ENCODE measurements at regions not wholly inside any gene's neighbourhood (a gene's known extent, or its start where the extent isn't known, plus 50 kb on each side); places are given as distances from the start of the nearest gene placed in this dataset.
A peak's percentile ranks its signal among the peaks of the same experiment; 100 is the strongest.

GRCh38 chr10:20954519-20954918, 57.4 kb upstream of the NEBL start:
- Histone ChIP-seq H3K36me3 (replicated peaks in 1 of 2; ENCODE audit: control insufficient read depth in 2 of 2, insufficient read depth in 2 of 2, low read length in 2 of 2) (peaks cover 0 to 2% of the 10 kb centered on the region in 2 donors), H4K91ac (ENCODE audit: low read depth, low read length, poor library complexity) (no peak overlapping the region), H2BK12ac (ENCODE audit: low read length) (no peak overlapping the region), H4K8ac (ENCODE audit: low read depth, low read length) (no peak overlapping the region), H3K79me1 (ENCODE audit: low read depth, low read length) (no peaks in the 10 kb centered on the region), H3K18ac (ENCODE audit: low read length) (peak overlapping the region; percentile 1), H3K14ac (ENCODE audit: low read length) (no peak overlapping the region), H3K9me3 (replicated peaks in 1 of 2; ENCODE audit: control insufficient read depth in 2 of 2, insufficient read depth in 1 of 2, low read depth in 1 of 2, low read length in 2 of 2) (peaks cover 0 to 13% of the 10 kb centered on the region in 2 donors), H2BK5ac (ENCODE audit: low read length) (peak overlapping the region; percentile 43), H3K27ac (replicated peaks; ENCODE audit: low read length) (peak overlapping the region; percentile 94), H3K27me3 (ENCODE audit: control insufficient read depth in 3 of 3, insufficient read depth in 3 of 3, low read depth in 1 of 3, low read length in 3 of 3) (no peaks in the 10 kb centered on the region), H2AK5ac (ENCODE audit: low read depth, low read length) (no peak overlapping the region), H3K23ac (ENCODE audit: low read depth, low read length, poor library complexity) (no peak overlapping the region), H2AFZ (ENCODE audit: low read length) (no peak overlapping the region), H3K4me2 (ENCODE audit: insufficient read depth, low read length, poor library complexity, severe bottlenecking) (no peak overlapping the region), H2BK120ac (ENCODE audit: low read depth, low read length) (no peak overlapping the region), H3K4me1 (ENCODE audit: control insufficient read depth in 2 of 2, insufficient read depth in 1 of 2, low read depth in 1 of 2, low read length in 2 of 2) (peaks cover 0 to 19% of the 10 kb centered on the region in 2 donors), H2BK15ac (ENCODE audit: low read length) (no peak overlapping the region), H3K4ac (ENCODE audit: low read length) (no peak overlapping the region), H3K4me3 (ENCODE audit: low read length in 2 of 2) (no peak overlapping the region), H3K9ac (ENCODE audit: low read depth, low read length, poor library complexity) (no peak overlapping the region)
- WGBS, 2 donors (ENCODE audit: extremely low coverage in 2 of 2, insufficient read length in 2 of 2, insufficient replicate concordance in 1 of 2), result no CpG with 5 or more reads among the region's 5 CpGs
- DNase-seq (ENCODE audit: low spot score), result peak; percentile 65

- Histone ChIP-seq H3K36me3 (replicated peaks in 1 of 2; ENCODE audit: control insufficient read depth in 2 of 2, insufficient read depth in 2 of 2, low read length in 2 of 2) (peaks cover 0 to 2% of the 10 kb centered on the region in 2 donors), H3K18ac (ENCODE audit: low read length) (peak overlapping the region; percentile 90), H3K9me3 (replicated peaks in 1 of 2; ENCODE audit: control insufficient read depth in 2 of 2, insufficient read depth in 1 of 2, low read depth in 1 of 2, low read length in 2 of 2) (peaks cover 0 to 13% of the 10 kb centered on the region in 2 donors), H3K79me1 (ENCODE audit: low read depth, low read length) (no peaks in the 10 kb centered on the region), H2BK12ac (ENCODE audit: low read length) (no peak overlapping the region), H2BK5ac (ENCODE audit: low read length) (no peak overlapping the region), H2BK15ac (ENCODE audit: low read length) (no peak overlapping the region), H3K4me3 (ENCODE audit: low read length in 2 of 2) (no peak overlapping the region), H3K4ac (ENCODE audit: low read length) (no peak overlapping the region), H2BK120ac (ENCODE audit: low read depth, low read length) (no peak overlapping the region), H3K9ac (ENCODE audit: low read depth, low read length, poor library complexity) (no peak overlapping the region), H3K4me1 (ENCODE audit: control insufficient read depth in 2 of 2, insufficient read depth in 1 of 2, low read depth in 1 of 2, low read length in 2 of 2) (peaks cover 0 to 24% of the 10 kb centered on the region in 2 donors), H3K23ac (ENCODE audit: low read depth, low read length, poor library complexity) (no peak overlapping the region), H3K4me2 (ENCODE audit: insufficient read depth, low read length, poor library complexity, severe bottlenecking) (no peak overlapping the region), H3K14ac (ENCODE audit: low read length) (no peak overlapping the region), H4K8ac (ENCODE audit: low read depth, low read length) (no peak overlapping the region), H3K27me3 (ENCODE audit: control insufficient read depth in 3 of 3, insufficient read depth in 3 of 3, low read depth in 1 of 3, low read length in 3 of 3) (no peaks in the 10 kb centered on the region), H3K27ac (replicated peaks; ENCODE audit: low read length) (peak overlapping the region; percentile 88), H2AFZ (ENCODE audit: low read length) (no peak overlapping the region), H2AK5ac (ENCODE audit: low read depth, low read length) (no peak overlapping the region), H4K91ac (ENCODE audit: low read depth, low read length, poor library complexity) (no peak overlapping the region)
- no CpG with 5 or more reads among the region's 3 CpGs for WGBS, 2 donors (ENCODE audit: extremely low coverage in 2 of 2, insufficient read length in 2 of 2, insufficient replicate concordance in 1 of 2)
- no peak for DNase-seq (ENCODE audit: low spot score)
These were observed 56.0 kb upstream of the NEBL start for GRCh38 chr10:20953120-20953519.

GRCh38 chr10:20949967-20950366, 52.9 kb upstream of the NEBL start:
- H2AFZ ChIP-seq (ENCODE audit: low read length), result no peak overlapping the region
- H2BK5ac ChIP-seq (ENCODE audit: low read length), result no peak overlapping the region
- peaks cover 0 to 24% of the 10 kb centered on the region in 2 donors for H3K4me1 ChIP-seq (ENCODE audit: control insufficient read depth in 2 of 2, insufficient read depth in 1 of 2, low read depth in 1 of 2, low read length in 2 of 2)
- H3K9me3 ChIP-seq (replicated peaks in 1 of 2; ENCODE audit: control insufficient read depth in 2 of 2, insufficient read depth in 1 of 2, low read depth in 1 of 2, low read length in 2 of 2), result peaks cover 0 to 12% of the 10 kb centered on the region in 2 donors
- no peak overlapping the region for H4K91ac ChIP-seq (ENCODE audit: low read depth, low read length, poor library complexity)
- no peak overlapping the region for H3K4me3 ChIP-seq (ENCODE audit: low read length in 2 of 2)
- peaks cover 0 to 5% of the 10 kb centered on the region in 2 donors for H3K36me3 ChIP-seq (replicated peaks in 1 of 2; ENCODE audit: control insufficient read depth in 2 of 2, insufficient read depth in 2 of 2, low read length in 2 of 2)
- DNase-seq (ENCODE audit: low spot score), result no peak
- no peak overlapping the region for H3K18ac ChIP-seq (ENCODE audit: low read length)
- H2BK15ac ChIP-seq (ENCODE audit: low read length), result no peak overlapping the region
- H3K4me2 ChIP-seq (ENCODE audit: insufficient read depth, low read length, poor library complexity, severe bottlenecking), result no peak overlapping the region
- no peak overlapping the region for H2BK120ac ChIP-seq (ENCODE audit: low read depth, low read length)
- H3K79me1 ChIP-seq (ENCODE audit: low read depth, low read length), result peaks cover 1% of the 10 kb centered on the region
- no peak overlapping the region for H3K14ac ChIP-seq (ENCODE audit: low read length)
- H3K27ac ChIP-seq (replicated peaks; ENCODE audit: low read length), result no peak overlapping the region
- no peak overlapping the region for H4K8ac ChIP-seq (ENCODE audit: low read depth, low read length)
- no peak overlapping the region for H3K9ac ChIP-seq (ENCODE audit: low read depth, low read length, poor library complexity)
- no peak overlapping the region for H3K4ac ChIP-seq (ENCODE audit: low read length)
- no peak overlapping the region for H2BK12ac ChIP-seq (ENCODE audit: low read length)
- no peaks in the 10 kb centered on the region for H3K27me3 ChIP-seq (ENCODE audit: control insufficient read depth in 3 of 3, insufficient read depth in 3 of 3, low read depth in 1 of 3, low read length in 3 of 3)
- no CpG with 5 or more reads among the region's 6 CpGs for WGBS, 2 donors (ENCODE audit: extremely low coverage in 2 of 2, insufficient read length in 2 of 2, insufficient replicate concordance in 1 of 2)
- H3K23ac ChIP-seq (ENCODE audit: low read depth, low read length, poor library complexity), result no peak overlapping the region
- H2AK5ac ChIP-seq (ENCODE audit: low read depth, low read length), result no peak overlapping the region

- no peaks in the 10 kb centered on the region for H3K27me3 ChIP-seq (ENCODE audit: control insufficient read depth in 3 of 3, insufficient read depth in 3 of 3, low read depth in 1 of 3, low read length in 3 of 3)
- peaks cover 0 to under 1% of the 10 kb centered on the region in 2 donors for H3K9me3 ChIP-seq (replicated peaks in 1 of 2; ENCODE audit: control insufficient read depth in 2 of 2, insufficient read depth in 1 of 2, low read depth in 1 of 2, low read length in 2 of 2)
- H2AK5ac ChIP-seq (ENCODE audit: low read depth, low read length), result no peak overlapping the region
- H2AFZ ChIP-seq (ENCODE audit: low read length), result no peak overlapping the region
- no peak overlapping the region for H2BK120ac ChIP-seq (ENCODE audit: low read depth, low read length)
- no peak overlapping the region for H2BK12ac ChIP-seq (ENCODE audit: low read length)
- no peak overlapping the region for H4K91ac ChIP-seq (ENCODE audit: low read depth, low read length, poor library complexity)
- no CpG with 5 or more reads among the region's 7 CpGs for WGBS, 2 donors (ENCODE audit: extremely low coverage in 2 of 2, insufficient read length in 2 of 2, insufficient replicate concordance in 1 of 2)
- H3K4me2 ChIP-seq (ENCODE audit: insufficient read depth, low read length, poor library complexity, severe bottlenecking), result no peak overlapping the region
- H3K4ac ChIP-seq (ENCODE audit: low read length), result no peak overlapping the region
- H3K4me1 ChIP-seq (ENCODE audit: control insufficient read depth in 2 of 2, insufficient read depth in 1 of 2, low read depth in 1 of 2, low read length in 2 of 2), result peaks cover 0 to 20% of the 10 kb centered on the region in 2 donors
- no peak overlapping the region for H3K9ac ChIP-seq (ENCODE audit: low read depth, low read length, poor library complexity)
- no peak overlapping the region for H3K23ac ChIP-seq (ENCODE audit: low read depth, low read length, poor library complexity)
- no peak overlapping the region for H2BK5ac ChIP-seq (ENCODE audit: low read length)
- H3K36me3 ChIP-seq (replicated peaks in 1 of 2; ENCODE audit: control insufficient read depth in 2 of 2, insufficient read depth in 2 of 2, low read length in 2 of 2), result peaks cover 0 to 5% of the 10 kb centered on the region in 2 donors
- peaks cover 1% of the 10 kb centered on the region for H3K79me1 ChIP-seq (ENCODE audit: low read depth, low read length)
- H4K8ac ChIP-seq (ENCODE audit: low read depth, low read length), result no peak overlapping the region
- H3K14ac ChIP-seq (ENCODE audit: low read length), result no peak overlapping the region
- no peak for DNase-seq (ENCODE audit: low spot score)
- no peak overlapping the region for H2BK15ac ChIP-seq (ENCODE audit: low read length)
- H3K18ac ChIP-seq (ENCODE audit: low read length), result no peak overlapping the region
- H3K4me3 ChIP-seq (ENCODE audit: low read length in 2 of 2), result no peak overlapping the region
- H3K27ac ChIP-seq (replicated peaks; ENCODE audit: low read length), result peak overlapping the region; percentile 31
These were observed 51.7 kb upstream of the NEBL start for GRCh38 chr10:20948686-20949327.

Data from neuronal stem cell (in vitro differentiated cells).